ENCODE measurements at regions not wholly inside any gene's neighbourhood (a gene's known extent, or its start where the extent isn't known, plus 50 kb on each side); places are given as distances from the start of the nearest gene placed in this dataset.

- no peak for TF ChIP-seq CTCF (IDR thresholded peaks at IDR 0.05)
- no peak for TF ChIP-seq POLR2A (IDR thresholded peaks at IDR 0.05)
These were observed 441.9 kb upstream of the PTCHD4 start for GRCh38 chr6:48552905-48553304.
